ENCODE measurements at regions not wholly inside any gene's neighbourhood (a gene's known extent, or its start where the extent isn't known, plus 50 kb on each side); places are given as distances from the start of the nearest gene placed in this dataset.

- Histone ChIP-seq H3K4me1 (no peaks in the 10 kb centered on the region), H3K4me3 (no peak overlapping the region), H3K27ac (no peak overlapping the region), H3K36me3 (no peaks in the 10 kb centered on the region), H3K9me3 (no peaks in the 10 kb centered on the region), H3K27me3 (no peaks in the 10 kb centered on the region)
- no peak for DNase-seq
- TF ChIP-seq, protein P1, sequence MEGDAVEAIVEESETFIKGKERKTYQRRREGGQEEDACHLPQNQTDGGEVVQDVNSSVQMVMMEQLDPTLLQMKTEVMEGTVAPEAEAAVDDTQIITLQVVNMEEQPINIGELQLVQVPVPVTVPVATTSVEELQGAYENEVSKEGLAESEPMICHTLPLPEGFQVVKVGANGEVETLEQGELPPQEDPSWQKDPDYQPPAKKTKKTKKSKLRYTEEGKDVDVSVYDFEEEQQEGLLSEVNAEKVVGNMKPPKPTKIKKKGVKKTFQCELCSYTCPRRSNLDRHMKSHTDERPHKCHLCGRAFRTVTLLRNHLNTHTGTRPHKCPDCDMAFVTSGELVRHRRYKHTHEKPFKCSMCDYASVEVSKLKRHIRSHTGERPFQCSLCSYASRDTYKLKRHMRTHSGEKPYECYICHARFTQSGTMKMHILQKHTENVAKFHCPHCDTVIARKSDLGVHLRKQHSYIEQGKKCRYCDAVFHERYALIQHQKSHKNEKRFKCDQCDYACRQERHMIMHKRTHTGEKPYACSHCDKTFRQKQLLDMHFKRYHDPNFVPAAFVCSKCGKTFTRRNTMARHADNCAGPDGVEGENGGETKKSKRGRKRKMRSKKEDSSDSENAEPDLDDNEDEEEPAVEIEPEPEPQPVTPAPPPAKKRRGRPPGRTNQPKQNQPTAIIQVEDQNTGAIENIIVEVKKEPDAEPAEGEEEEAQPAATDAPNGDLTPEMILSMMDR (IDR thresholded peaks at IDR 0.05): no peak
- TF ChIP-seq POLR2A (IDR thresholded peaks at IDR 0.05): no peak
These were observed 182.0 kb upstream of the FAT4 start for GRCh38 chr4:125132729-125133128.

DNA sequence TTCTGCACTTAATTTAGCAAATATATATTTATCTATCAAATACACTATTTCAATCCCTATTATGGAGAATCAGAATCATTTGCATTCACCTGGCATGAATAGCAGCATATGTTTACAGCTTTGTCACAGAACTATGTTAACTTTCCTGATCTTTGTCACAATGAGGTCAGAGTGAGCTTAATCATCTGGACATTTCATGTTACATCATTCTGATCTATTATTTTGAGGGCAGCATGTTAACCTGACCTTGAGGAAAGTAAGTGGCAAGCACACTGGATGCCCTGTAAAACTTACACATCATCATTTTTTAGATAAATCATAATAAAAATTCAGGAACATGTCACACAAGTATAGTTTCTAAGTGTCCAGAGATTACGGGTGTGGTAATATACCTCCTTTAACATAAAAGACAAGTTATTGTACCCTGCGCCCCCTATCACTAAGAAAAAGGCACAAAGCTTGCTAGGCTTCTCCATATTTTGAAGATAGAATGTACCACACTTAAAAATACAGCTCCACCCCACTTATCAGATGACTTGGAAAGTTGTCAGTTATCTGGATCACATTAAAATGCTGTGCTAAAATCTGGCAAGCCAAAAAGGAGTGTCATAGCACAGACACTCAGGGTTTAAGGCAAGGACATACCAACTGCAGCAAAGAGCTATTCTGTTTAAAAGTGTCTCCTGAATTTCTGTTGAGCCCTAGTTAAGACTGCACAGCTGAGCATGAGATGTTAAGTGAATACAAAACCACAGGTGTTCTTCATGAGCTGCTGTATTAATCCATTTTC, 182.7 kb upstream of the FAT4 start:
- no peaks in the 10 kb centered on the region for H3K27me3 ChIP-seq
- no peaks in the 10 kb centered on the region for H3K36me3 ChIP-seq
- TF ChIP-seq, protein P1 (IDR thresholded peaks at IDR 0.05): no peak
- no peak for TF ChIP-seq POLR2A (IDR thresholded peaks at IDR 0.05)
- H3K4me3 ChIP-seq: no peak overlapping the region
- no peak for DNase-seq
- H3K4me1 ChIP-seq: no peaks in the 10 kb centered on the region
- H3K27ac ChIP-seq: no peak overlapping the region
- no peaks in the 10 kb centered on the region for H3K9me3 ChIP-seq

- Histone ChIP-seq H3K36me3 (no peaks in the 10 kb centered on the region), H3K4me3 (no peak overlapping the region), H3K27me3 (no peaks in the 10 kb centered on the region), H3K9me3 (no peaks in the 10 kb centered on the region), H3K27ac (no peak overlapping the region), H3K4me1 (no peaks in the 10 kb centered on the region)
- no peak for DNase-seq
- TF ChIP-seq, protein P1 (IDR thresholded peaks at IDR 0.05): no peak
- TF ChIP-seq POLR2A (IDR thresholded peaks at IDR 0.05): no peak
These were observed 189.5 kb upstream of the FAT4 start for GRCh38 chr4:125125276-125125675.

- Histone ChIP-seq H3K9me3 (no peaks in the 10 kb centered on the region), H3K36me3 (no peaks in the 10 kb centered on the region), H3K27ac (no peak overlapping the region), H3K4me3 (no peak overlapping the region), H3K27me3 (no peaks in the 10 kb centered on the region), H3K4me1 (no peaks in the 10 kb centered on the region)
- no peak for DNase-seq
- no peak for TF ChIP-seq POLR2A (IDR thresholded peaks at IDR 0.05)
- TF ChIP-seq, protein P1 (IDR thresholded peaks at IDR 0.05): no peak
These were observed 191.1 kb upstream of the FAT4 start for GRCh38 chr4:125123570-125124109.

DNA sequence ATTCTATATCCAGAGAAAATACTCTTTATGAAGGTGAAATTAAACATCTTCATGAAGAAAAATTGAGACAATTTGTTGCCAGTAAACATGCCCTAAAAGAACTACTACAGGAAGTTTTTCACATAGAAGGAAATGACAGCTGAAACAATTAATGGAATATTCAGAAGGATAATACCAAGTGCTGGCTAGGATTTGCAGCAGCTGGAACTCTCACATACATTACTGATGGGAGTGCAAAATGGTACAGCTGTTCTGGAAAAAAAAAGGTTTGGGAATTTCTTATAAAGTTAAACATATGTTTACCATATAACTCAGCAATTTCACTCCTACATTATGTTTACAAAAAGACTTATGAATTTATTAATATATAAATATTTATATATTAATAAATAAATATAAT, 193.2 kb upstream of the FAT4 start:
- no peak overlapping the region for H3K27ac ChIP-seq
- no peaks in the 10 kb centered on the region for H3K27me3 ChIP-seq
- H3K4me3 ChIP-seq: no peak overlapping the region
- TF ChIP-seq POLR2A (IDR thresholded peaks at IDR 0.05): no peak
- TF ChIP-seq, protein P1 (IDR thresholded peaks at IDR 0.05): no peak
- no peaks in the 10 kb centered on the region for H3K36me3 ChIP-seq
- DNase-seq: no peak
- no peaks in the 10 kb centered on the region for H3K9me3 ChIP-seq
- no peaks in the 10 kb centered on the region for H3K4me1 ChIP-seq
